Sigmoid colon (tissue), 4 donors: ENCODE measurements at regions not wholly inside any gene's neighbourhood (a gene's known extent, or its start where the extent isn't known, plus 50 kb on each side); places are given as distances from the start of the nearest gene placed in this dataset.

ENCODE experiments used
- CTCF ChIP-seq, 4 experiments: fragments of 450-650 bp in 3 of 4; fragments of 200-600 bp in 1 of 4; IDR thresholded peaks; one replicate each; pipeline ENCODE4 v1.5.1; 2016 to 2019; ENCODE audit warnings: antibody characterized with exemption in 4 of 4, mild to moderate bottlenecking in 3 of 4, moderate library complexity in 2 of 4
- EP300 ChIP-seq, 4 donors: sonication (generic); formaldehyde crosslinking; IDR thresholded peaks; one replicate each; pipeline ENCODE4 v1.6.1; 2017; ENCODE audit warnings: antibody characterized with exemption in 4 of 4
- POLR2A ChIP-seq, 2 donors: fragments of 450-650 bp; IDR thresholded peaks; one replicate each; pipeline ENCODE4 v1.6.1; 2016; ENCODE audit warnings: antibody characterized with exemption in 2 of 2, mild to moderate bottlenecking in 2 of 2, moderate library complexity in 2 of 2

DNA sequence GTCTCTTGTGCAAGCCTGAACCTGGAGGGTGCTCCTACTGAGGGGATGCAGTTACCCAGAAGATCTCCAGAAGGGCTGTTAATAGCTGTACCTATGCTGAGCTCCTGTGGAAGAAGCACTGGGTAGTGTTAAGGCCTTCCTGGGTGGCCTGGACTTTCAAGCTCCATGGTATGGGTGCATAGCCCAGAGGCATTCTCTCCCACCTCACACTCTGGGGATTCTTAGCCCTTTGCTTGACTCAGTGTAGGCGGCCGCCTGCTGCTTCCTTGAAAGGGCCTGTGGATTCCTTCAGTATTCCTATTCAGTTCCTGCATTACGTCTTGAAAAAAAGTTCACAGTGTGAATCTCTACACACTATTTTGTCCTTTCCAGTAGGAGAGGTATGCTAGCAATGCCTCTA lies 235.7 kb upstream of the MAGEB16 start:
- TF ChIP-seq CTCF (IDR thresholded peaks at IDR 0.05) (no peak), POLR2A (IDR thresholded peaks at IDR 0.05) (no peak), EP300 (IDR thresholded peaks at IDR 0.05) (no peak)
